GM23338 (cell line): ENCODE measurements at regions not wholly inside any gene's neighbourhood (a gene's known extent, or its start where the extent isn't known, plus 50 kb on each side); places are given as distances from the start of the nearest gene placed in this dataset.

Experiments
- ATAC-seq: fragments of 200-7000 bp; cut with Tn5 transposase; 3 replicates; pipeline ENCODE4 v1.9.1; 2020
- DNase-seq: peaks from one replicate; pipeline ENCODE4 v3.0.0-alpha.2; 2015; ENCODE audit warnings: low spot score
- H2AFZ ChIP-seq: fragments of 200-600 bp; sonication (generic); 2 replicates; pipeline ENCODE4 v1.8.0; 2016; ENCODE audit warnings: antibody characterized with exemption, mild to moderate bottlenecking, moderate library complexity
- H3F3A ChIP-seq: fragments of 200-600 bp; sonication (generic); replicated peaks from 2 replicates; pipeline ENCODE4 v1.8.0; 2017; ENCODE audit warnings: antibody characterized with exemption, mixed run types, low read depth
- H3K27ac ChIP-seq: fragments of 200-600 bp; sonication (generic); 2 replicates; pipeline ENCODE4 v1.6.1; 2016; ENCODE audit warnings: low read depth
- H3K27me3 ChIP-seq: fragments of 200-600 bp; sonication (generic); 2 replicates; pipeline ENCODE4 v1.8.0; 2016; ENCODE audit warnings: mild to moderate bottlenecking, mixed run types, moderate library complexity; ENCODE audit not compliant: insufficient read depth
- H3K36me3 ChIP-seq: fragments of 200-600 bp; sonication (generic); 2 replicates; pipeline ENCODE4 v1.8.0; 2016; ENCODE audit warnings: mild to moderate bottlenecking; ENCODE audit not compliant: insufficient read depth
- H3K4me1 ChIP-seq: fragments of 200-600 bp; sonication (generic); 2 replicates; pipeline ENCODE4 v1.8.0; 2016; ENCODE audit warnings: mild to moderate bottlenecking, moderate library complexity; ENCODE audit not compliant: insufficient read depth
- H3K4me2 ChIP-seq: fragments of 200-600 bp; sonication (generic); 2 replicates; pipeline ENCODE4 v1.7.1; 2017; ENCODE audit warnings: mixed run types
- H3K4me3 ChIP-seq: fragments of 200-600 bp; sonication (generic); 2 replicates; pipeline ENCODE4 v1.6.1; 2016; ENCODE audit warnings: mixed run types
- H3K79me2 ChIP-seq: fragments of 200-600 bp; sonication (generic); replicated peaks from 2 replicates; pipeline ENCODE4 v1.8.0; 2017; ENCODE audit warnings: mild to moderate bottlenecking; ENCODE audit not compliant: insufficient read depth
- H3K9me2 ChIP-seq: fragments of 200-600 bp; sonication (generic); 2 replicates; pipeline ENCODE4 v1.8.0; 2017; ENCODE audit not compliant: insufficient read depth
- H4K20me1 ChIP-seq: fragments of 200-600 bp; sonication (generic); replicated peaks from 2 replicates; pipeline ENCODE4 v1.8.0; 2017; ENCODE audit warnings: mild to moderate bottlenecking; ENCODE audit not compliant: insufficient read depth
- H3K27ac Mint-ChIP-seq: 2 replicates; pipeline ENCODE4 v1.8.0; 2020; ENCODE audit warnings: inconsistent platforms, mild to moderate bottlenecking, moderate library complexity, mixed read lengths
- H3K27me3 Mint-ChIP-seq: 3 replicates; pipeline ENCODE4 v1.8.0; 2022; ENCODE audit warnings: low read depth, mild to moderate bottlenecking, moderate library complexity, mixed read lengths, inconsistent platforms; ENCODE audit not compliant: insufficient read depth, poor library complexity
- H3K36me3 Mint-ChIP-seq: 3 replicates; pipeline ENCODE4 v1.8.0; 2021; ENCODE audit warnings: low read depth, mild to moderate bottlenecking, inconsistent platforms, moderate library complexity, mixed read lengths
- H3K4me1 Mint-ChIP-seq: 3 replicates; pipeline ENCODE4 v1.8.0; 2020; ENCODE audit warnings: mild to moderate bottlenecking, inconsistent platforms, mixed read lengths
- H3K4me3 Mint-ChIP-seq: 3 replicates; pipeline ENCODE4 v1.8.0; 2021; ENCODE audit warnings: moderate library complexity, mild to moderate bottlenecking, inconsistent platforms, mixed read lengths
- H3K9me3 Mint-ChIP-seq: 3 replicates; pipeline ENCODE4 v1.8.0; 2020; ENCODE audit warnings: moderate library complexity, mild to moderate bottlenecking, inconsistent platforms, mixed read lengths
- CREB1 ChIP-seq: fragments of 250-450 bp; sonication (Bioruptor Pico); IDR thresholded peaks from 2 replicates; pipeline ENCODE4 v1.5.0; 2020; ENCODE audit warnings: low read depth, mild to moderate bottlenecking, moderate library complexity
- EZH2 ChIP-seq: fragments of 200-600 bp; sonication (generic); IDR thresholded peaks from one replicate; pipeline ENCODE4 v1.8.0; 2017; ENCODE audit warnings: antibody characterized with exemption, mild to moderate bottlenecking, low read depth; ENCODE audit not compliant: unreplicated experiment
- EZH2phosphoT487 ChIP-seq: fragments of 200-600 bp; sonication (generic); IDR thresholded peaks from one replicate; pipeline ENCODE4 v1.8.1; 2018; ENCODE audit warnings: antibody characterized with exemption; ENCODE audit not compliant: unreplicated experiment
- JUNB ChIP-seq: IDR thresholded peaks from one replicate; pipeline ENCODE4 v1.6.1; 2016; ENCODE audit warnings: antibody characterized with exemption; ENCODE audit not compliant: unreplicated experiment
- POLR2AphosphoS5 ChIP-seq: IDR thresholded peaks from 2 replicates; pipeline ENCODE4 v1.6.1; 2016; ENCODE audit warnings: antibody characterized with exemption, low read depth
- STAT1 ChIP-seq: IDR thresholded peaks from one replicate; pipeline ENCODE4 v1.6.1; 2016; ENCODE audit warnings: antibody characterized with exemption; ENCODE audit not compliant: unreplicated experiment
- ZNF114 ChIP-seq: fragments of 250-450 bp; sonication (Bioruptor Pico); IDR thresholded peaks from 2 replicates; pipeline ENCODE4 v1.5.0; 2020; ENCODE audit warnings: mild to moderate bottlenecking, moderate library complexity
- ZNF331 ChIP-seq: fragments of 250-450 bp; sonication (Bioruptor Pico); IDR thresholded peaks from 2 replicates; pipeline ENCODE4 v1.5.0; 2020; ENCODE audit warnings: low read depth, mild to moderate bottlenecking, moderate library complexity
- TF ChIP-seq, protein P1 (sequence below), 2 experiments: fragments of 200-600 bp in 1 of 2; sonication (generic) in 1 of 2; conservative IDR thresholded peaks; 2 replicates each; pipeline versions ENCODE4 v1.5.1 to v1.6.1; 2016 to 2017; ENCODE audit warnings: antibody characterized with exemption in 2 of 2, low read depth in 2 of 2, mild to moderate bottlenecking in 2 of 2, moderate library complexity in 1 of 2
- TF ChIP-seq, protein P2 (sequence below): fragments of 250-450 bp; sonication (Bioruptor Pico); IDR thresholded peaks from 2 replicates; pipeline ENCODE4 v1.5.0; 2020; ENCODE audit warnings: mild to moderate bottlenecking, moderate library complexity
- TF ChIP-seq, protein P3 (sequence below): IDR thresholded peaks from one replicate; pipeline ENCODE4 v1.6.1; 2018; ENCODE audit warnings: antibody characterized with exemption; ENCODE audit not compliant: unreplicated experiment

DNA sequence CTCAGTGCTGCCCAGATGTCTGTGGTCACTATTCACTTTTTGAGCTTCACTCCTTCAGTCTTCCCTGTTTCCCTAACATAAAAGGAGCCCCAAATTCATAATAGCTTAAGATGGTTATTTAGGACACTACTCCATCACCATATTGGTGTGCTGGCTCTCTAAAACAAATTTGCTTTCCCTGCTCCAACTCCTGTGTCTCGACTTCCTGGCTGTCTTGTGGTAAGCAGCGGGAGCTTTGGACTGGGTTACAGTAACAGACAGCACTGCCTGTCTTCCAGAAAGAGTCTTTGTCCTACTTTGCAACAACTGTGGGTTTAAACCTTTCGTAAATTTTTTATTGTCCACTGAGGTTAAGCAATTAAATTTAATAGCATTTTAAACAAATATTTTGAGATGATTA is 389.4 kb downstream of the CDH9 start:
- no peak for ATAC-seq
- no peaks in the 10 kb centered on the region for H3K27me3 ChIP-seq
- peaks cover 7% of the 10 kb centered on the region; the same call in 2 of the 3 replicates for H3K9me3 Mint-ChIP-seq
- no peaks in the 10 kb centered on the region for H3K27me3 Mint-ChIP-seq
- no peaks in the 10 kb centered on the region for H3K36me3 ChIP-seq
- H3K4me2 ChIP-seq = no peak overlapping the region
- TF ChIP-seq, protein P1, sequence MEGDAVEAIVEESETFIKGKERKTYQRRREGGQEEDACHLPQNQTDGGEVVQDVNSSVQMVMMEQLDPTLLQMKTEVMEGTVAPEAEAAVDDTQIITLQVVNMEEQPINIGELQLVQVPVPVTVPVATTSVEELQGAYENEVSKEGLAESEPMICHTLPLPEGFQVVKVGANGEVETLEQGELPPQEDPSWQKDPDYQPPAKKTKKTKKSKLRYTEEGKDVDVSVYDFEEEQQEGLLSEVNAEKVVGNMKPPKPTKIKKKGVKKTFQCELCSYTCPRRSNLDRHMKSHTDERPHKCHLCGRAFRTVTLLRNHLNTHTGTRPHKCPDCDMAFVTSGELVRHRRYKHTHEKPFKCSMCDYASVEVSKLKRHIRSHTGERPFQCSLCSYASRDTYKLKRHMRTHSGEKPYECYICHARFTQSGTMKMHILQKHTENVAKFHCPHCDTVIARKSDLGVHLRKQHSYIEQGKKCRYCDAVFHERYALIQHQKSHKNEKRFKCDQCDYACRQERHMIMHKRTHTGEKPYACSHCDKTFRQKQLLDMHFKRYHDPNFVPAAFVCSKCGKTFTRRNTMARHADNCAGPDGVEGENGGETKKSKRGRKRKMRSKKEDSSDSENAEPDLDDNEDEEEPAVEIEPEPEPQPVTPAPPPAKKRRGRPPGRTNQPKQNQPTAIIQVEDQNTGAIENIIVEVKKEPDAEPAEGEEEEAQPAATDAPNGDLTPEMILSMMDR (conservative IDR thresholded peaks at IDR 0.05; ENCODE audit: low read depth in 2 of 2) = no peak
- TF ChIP-seq CREB1 (CRISPR knock-in tag) (no peak), STAT1 (no peak), POLR2AphosphoS5 (no peak), ZNF114 (no peak), EZH2phosphoT487 (no peak), ZNF331 (CRISPR knock-in tag) (no peak), EZH2 (no peak), JUNB (no peak)
- TF ChIP-seq, protein P2, sequence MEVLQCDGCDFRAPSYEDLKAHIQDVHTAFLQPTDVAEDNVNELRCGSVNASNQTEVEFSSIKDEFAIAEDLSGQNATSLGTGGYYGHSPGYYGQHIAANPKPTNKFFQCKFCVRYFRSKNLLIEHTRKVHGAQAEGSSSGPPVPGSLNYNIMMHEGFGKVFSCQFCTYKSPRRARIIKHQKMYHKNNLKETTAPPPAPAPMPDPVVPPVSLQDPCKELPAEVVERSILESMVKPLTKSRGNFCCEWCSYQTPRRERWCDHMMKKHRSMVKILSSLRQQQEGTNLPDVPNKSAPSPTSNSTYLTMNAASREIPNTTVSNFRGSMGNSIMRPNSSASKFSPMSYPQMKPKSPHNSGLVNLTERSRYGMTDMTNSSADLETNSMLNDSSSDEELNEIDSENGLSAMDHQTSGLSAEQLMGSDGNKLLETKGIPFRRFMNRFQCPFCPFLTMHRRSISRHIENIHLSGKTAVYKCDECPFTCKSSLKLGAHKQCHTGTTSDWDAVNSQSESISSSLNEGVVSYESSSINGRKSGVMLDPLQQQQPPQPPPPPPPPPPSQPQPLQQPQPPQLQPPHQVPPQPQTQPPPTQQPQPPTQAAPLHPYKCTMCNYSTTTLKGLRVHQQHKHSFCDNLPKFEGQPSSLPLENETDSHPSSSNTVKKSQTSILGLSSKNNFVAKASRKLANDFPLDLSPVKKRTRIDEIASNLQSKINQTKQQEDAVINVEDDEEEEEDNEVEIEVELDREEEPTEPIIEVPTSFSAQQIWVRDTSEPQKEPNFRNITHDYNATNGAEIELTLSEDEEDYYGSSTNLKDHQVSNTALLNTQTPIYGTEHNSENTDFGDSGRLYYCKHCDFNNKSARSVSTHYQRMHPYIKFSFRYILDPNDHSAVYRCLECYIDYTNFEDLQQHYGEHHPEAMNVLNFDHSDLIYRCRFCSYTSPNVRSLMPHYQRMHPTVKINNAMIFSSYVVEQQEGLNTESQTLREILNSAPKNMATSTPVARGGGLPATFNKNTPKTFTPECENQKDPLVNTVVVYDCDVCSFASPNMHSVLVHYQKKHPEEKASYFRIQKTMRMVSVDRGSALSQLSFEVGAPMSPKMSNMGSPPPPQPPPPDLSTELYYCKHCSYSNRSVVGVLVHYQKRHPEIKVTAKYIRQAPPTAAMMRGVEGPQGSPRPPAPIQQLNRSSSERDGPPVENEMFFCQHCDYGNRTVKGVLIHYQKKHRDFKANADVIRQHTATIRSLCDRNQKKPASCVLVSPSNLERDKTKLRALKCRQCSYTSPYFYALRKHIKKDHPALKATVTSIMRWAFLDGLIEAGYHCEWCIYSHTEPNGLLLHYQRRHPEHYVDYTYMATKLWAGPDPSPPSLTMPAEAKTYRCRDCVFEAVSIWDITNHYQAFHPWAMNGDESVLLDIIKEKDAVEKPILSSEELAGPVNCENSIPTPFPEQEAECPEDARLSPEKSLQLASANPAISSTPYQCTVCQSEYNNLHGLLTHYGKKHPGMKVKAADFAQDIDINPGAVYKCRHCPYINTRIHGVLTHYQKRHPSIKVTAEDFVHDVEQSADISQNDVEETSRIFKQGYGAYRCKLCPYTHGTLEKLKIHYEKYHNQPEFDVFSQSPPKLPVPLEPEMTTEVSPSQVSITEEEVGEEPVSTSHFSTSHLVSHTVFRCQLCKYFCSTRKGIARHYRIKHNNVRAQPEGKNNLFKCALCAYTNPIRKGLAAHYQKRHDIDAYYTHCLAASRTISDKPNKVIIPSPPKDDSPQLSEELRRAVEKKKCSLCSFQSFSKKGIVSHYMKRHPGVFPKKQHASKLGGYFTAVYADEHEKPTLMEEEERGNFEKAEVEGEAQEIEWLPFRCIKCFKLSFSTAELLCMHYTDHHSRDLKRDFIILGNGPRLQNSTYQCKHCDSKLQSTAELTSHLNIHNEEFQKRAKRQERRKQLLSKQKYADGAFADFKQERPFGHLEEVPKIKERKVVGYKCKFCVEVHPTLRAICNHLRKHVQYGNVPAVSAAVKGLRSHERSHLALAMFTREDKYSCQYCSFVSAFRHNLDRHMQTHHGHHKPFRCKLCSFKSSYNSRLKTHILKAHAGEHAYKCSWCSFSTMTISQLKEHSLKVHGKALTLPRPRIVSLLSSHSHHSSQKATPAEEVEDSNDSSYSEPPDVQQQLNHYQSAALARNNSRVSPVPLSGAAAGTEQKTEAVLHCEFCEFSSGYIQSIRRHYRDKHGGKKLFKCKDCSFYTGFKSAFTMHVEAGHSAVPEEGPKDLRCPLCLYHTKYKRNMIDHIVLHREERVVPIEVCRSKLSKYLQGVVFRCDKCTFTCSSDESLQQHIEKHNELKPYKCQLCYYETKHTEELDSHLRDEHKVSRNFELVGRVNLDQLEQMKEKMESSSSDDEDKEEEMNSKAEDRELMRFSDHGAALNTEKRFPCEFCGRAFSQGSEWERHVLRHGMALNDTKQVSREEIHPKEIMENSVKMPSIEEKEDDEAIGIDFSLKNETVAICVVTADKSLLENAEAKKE = no peak
- TF ChIP-seq, protein P3, sequence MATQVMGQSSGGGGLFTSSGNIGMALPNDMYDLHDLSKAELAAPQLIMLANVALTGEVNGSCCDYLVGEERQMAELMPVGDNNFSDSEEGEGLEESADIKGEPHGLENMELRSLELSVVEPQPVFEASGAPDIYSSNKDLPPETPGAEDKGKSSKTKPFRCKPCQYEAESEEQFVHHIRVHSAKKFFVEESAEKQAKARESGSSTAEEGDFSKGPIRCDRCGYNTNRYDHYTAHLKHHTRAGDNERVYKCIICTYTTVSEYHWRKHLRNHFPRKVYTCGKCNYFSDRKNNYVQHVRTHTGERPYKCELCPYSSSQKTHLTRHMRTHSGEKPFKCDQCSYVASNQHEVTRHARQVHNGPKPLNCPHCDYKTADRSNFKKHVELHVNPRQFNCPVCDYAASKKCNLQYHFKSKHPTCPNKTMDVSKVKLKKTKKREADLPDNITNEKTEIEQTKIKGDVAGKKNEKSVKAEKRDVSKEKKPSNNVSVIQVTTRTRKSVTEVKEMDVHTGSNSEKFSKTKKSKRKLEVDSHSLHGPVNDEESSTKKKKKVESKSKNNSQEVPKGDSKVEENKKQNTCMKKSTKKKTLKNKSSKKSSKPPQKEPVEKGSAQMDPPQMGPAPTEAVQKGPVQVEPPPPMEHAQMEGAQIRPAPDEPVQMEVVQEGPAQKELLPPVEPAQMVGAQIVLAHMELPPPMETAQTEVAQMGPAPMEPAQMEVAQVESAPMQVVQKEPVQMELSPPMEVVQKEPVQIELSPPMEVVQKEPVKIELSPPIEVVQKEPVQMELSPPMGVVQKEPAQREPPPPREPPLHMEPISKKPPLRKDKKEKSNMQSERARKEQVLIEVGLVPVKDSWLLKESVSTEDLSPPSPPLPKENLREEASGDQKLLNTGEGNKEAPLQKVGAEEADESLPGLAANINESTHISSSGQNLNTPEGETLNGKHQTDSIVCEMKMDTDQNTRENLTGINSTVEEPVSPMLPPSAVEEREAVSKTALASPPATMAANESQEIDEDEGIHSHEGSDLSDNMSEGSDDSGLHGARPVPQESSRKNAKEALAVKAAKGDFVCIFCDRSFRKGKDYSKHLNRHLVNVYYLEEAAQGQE = no peak
- no peak for DNase-seq
- H3K4me1 ChIP-seq = no peaks in the 10 kb centered on the region
- H3K79me2 ChIP-seq = no peaks in the 10 kb centered on the region
- no peaks in the 10 kb centered on the region for H3F3A ChIP-seq
- peaks cover 2% of the 10 kb centered on the region; the same call in 1 of the 3 replicates for H3K36me3 Mint-ChIP-seq
- H3K4me1 Mint-ChIP-seq = peaks cover 3% of the 10 kb centered on the region; the same call in 1 of the 3 replicates
- no peak overlapping the region for H3K27ac ChIP-seq
- no peak overlapping the region for H3K4me3 ChIP-seq
- peak overlapping the region; percentile 49 for H2AFZ ChIP-seq
- H3K4me3 Mint-ChIP-seq = no peak overlapping the region
- no peak overlapping the region for H3K27ac Mint-ChIP-seq
- H3K9me2 ChIP-seq = 0 out of 2 replicates have a peak, but pooled peaks cover 6% of the 10 kb centered on the region
- no peaks in the 10 kb centered on the region for H4K20me1 ChIP-seq
